GM04503 (cell line): ENCODE measurements at regions not wholly inside any gene's neighbourhood (a gene's known extent, or its start where the extent isn't known, plus 50 kb on each side); places are given as distances from the start of the nearest gene placed in this dataset.
"Not testable (repeated sequence)": the region's sequence is repeated elsewhere in the genome, so short reads cannot be mapped to it uniquely, and the experiment has no call there.

Experiments used
- DNase-seq: peaks from one replicate; pipeline ENCODE4 v3.0.0-alpha.2; 2012; ENCODE audit warnings: low read depth

DNA sequence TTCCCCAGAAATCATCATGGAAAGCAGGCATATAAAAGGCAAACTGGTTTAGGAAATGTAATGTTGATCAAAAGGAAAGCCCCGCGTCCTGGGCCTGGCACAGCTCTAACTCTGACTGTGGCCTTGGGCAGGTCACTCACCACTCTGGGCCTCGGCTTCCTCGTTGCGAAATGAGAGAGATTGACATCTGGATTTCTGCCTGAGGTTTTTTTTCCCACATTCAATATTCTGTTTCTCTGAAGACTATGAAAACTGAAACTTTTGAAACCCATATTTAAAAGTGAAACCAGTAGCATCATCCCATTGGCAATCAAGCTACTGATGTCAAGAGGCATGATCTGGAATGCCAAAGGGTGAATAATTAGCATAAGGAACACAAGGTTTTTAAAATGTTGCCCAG is 369.7 kb upstream of the NPVF start:
- DNase-seq = no peak

- DNase-seq = no peak
Measured at GRCh38 chr7:25598765-25599164, 370.5 kb upstream of the NPVF start.

GRCh38 chr7:25600262-25600920 is 372.1 kb upstream of the NPVF start:
- DNase-seq = no peak

- DNase-seq = not testable (repeated sequence)
Measured at GRCh38 chr7:25602730-25603426, 374.6 kb upstream of the NPVF start.

DNA sequence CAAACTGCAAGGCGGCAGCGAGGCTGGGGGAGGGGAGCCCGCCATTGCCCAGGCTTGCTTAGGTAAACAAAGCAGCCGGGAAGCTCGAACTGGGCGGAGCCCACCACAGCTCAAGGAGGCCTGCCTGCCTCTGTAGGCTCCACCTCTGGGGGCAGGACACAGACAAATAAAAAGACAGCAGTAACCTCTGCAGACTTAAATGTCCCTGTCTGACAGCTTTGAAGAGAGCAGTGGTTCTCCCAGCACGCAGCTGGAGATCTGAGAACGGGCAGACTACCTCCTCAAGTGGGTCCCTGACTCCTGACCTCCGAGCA is 375.1 kb upstream of the NPVF start:
- not testable (repeated sequence) for DNase-seq

DNA sequence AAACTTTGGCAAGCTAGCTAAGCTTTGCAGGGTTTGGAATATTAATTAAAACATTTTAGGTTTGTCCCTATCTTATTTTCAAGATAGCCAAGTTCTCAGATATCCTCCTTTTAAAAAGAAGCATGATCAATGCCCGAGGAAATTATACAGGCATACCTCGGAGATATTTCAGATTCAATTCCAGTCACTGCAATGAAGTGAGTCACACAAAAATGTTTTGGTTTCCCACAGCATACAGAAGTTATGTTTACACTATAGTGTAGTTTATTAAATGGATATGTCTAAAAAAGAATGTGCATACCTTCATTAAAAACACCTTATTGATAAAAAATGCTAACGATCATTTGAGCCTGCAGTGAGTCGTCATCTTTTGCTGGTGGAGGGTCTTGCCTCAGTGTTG is 382.9 kb upstream of the NPVF start:
- no peak for DNase-seq

DNA sequence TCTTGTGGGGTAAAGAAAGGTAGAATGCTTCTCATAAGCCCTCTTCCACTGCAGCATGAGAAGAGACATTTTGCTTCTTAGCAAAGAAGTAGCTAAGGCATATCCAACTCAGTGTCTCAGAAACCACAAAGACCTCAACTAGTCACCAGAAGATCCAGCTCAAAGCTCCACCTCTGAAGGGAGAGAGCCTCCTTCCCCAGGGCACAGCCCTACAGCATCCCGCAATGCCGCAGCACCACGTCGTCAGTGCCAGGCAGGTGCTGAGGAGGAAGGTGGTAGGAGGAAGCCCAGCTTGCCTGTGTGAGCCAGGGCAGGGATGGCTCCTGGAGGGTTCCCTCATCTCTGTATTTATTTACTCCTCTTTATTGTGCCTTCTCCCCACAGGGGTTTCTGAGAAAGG is 385.6 kb upstream of the NPVF start:
- DNase-seq = no peak

DNA sequence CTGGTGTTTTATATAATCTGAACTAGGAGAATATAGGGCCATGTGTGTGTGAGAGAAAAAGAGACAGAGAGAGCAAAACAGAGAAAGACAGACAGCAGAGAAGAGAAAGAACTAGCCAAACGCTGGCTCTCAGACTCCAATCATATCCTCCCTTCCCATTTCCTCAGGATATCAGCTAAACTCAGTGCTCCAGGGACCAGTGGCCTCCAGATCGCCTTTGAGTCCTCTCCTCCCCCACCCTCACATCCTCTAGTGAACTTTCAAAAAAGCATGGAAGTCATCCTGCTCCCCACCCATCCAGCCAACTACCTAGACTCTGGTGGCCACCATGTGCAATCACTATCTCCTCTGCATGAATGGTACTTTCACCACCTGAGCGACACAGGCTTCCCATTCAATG is 386.1 kb upstream of the NPVF start:
- DNase-seq = no peak

DNA sequence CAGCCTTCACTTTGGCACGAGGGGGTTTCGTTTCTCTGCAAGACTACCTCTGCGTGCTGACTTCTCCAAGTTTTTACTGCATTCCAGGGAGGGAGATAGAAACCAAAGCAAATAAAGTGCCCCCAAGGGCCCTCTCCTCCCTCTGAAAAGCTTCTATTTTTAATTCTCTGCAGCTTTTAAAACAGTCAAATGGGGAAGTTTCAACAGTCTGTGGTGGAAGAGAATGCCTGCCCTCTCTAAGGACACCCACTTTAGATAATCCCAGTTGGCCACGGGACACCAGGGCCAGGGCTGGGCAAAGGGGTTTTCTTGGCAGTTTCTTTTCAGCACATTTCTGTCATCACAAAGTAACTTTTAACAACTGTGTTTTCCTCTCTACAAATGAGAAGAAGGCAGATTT is 386.7 kb upstream of the NPVF start:
- no peak for DNase-seq

DNA sequence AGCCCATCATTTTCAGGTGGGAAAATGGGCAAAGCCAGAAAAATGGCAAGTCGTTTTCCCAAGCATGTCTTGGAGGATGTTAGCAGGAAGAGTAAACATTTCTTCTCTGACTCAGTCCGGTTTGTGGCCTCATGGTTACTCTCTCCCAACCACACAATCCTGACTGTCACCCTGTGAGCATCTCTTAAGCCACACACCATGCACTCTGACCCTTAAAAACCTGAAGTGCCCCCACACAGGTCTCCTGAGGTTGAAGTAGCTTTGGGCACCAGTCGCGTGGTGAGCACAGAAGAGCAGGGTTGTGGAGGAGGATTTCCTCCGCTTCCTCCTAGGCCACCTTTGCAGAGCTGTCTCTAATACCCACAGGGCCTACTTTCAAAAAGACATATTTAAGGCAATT is 387.3 kb upstream of the NPVF start:
- DNase-seq = no peak

GRCh38 chr7:25617214-25617613 is 388.9 kb upstream of the NPVF start:
- DNase-seq = no peak

DNA sequence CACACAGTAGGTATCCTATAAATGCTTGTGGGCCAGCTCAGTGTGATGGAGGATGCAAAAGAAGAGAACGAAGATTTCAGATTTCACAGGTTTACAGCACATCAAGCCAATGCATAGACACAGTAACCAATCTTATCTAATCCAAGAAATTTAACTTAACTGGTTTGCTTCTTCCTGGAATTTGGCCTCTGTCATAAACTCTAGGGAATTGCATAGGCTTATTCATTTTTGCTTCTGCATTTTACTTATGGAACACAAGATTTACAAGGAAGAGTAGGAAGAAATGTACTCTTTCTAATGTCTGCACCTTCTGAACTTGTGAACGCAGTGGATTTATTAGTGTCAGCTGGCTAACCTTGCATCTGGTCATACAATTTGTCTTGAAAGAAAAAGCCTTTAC is 389.4 kb upstream of the NPVF start:
- DNase-seq = no peak

- no peak for DNase-seq
Measured at GRCh38 chr7:25619381-25619780, 391.1 kb upstream of the NPVF start.

DNA sequence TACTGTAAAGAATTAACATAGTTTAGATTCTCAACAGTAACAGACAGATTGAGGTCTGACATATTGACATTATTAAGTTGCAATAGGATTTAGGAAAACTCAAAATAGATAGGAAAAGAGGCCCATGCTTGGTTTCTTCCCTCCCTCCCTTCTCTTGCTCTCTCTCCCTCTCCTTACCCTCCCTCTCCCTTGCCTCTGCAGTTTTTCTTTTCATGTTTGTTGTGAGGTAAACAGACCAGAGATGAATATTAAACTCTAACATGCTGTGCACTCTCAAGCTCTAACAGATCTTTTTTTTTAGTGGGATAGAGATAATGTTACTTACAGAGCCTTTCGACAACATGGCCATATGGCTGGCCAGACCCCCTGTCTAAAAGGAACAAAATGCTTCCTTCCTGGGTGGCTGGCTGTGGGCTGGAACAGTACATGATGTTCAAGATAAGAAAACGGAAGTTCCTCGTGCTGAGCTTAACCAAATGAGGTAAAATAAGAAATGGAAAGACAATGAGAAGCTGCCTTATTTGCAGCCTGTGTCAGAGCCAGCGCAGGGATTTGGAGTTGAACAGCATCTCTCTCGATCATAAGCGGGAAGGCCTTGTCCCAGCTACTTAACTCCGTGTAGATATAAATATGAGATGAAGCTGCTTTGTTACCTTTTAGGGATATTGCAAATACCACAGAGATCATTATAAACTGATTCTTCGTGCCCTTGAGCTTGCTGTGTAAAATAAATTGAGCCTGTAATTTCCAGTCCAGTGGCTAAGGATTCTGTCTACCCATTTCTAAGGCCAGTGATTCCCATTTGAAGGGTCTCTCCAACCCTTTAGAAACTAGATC is 391.9 kb upstream of the NPVF start:
- DNase-seq = no peak

GRCh38 chr7:25621993-25622392 is 393.7 kb upstream of the NPVF start:
- DNase-seq = no peak

DNA sequence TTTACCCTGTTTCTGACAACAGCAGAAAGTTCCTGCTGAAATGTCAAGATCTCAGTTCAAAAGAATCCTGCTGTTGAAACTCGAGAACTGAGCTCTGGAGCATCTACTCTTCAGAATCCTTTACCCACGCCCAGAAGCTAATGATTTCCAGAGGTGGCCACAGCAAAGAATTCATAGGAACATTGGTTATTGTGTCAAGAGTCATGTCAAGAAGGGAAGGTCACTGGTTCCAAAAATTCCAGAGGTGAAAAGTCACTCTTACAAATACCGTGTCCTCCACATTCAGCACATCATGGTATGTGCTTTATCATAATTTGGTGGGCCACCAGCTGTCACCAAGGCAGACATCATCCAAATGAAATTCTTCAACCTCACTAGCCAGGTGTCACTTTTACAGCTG is 394.4 kb upstream of the NPVF start:
- DNase-seq = no peak

- DNase-seq = no peak
Measured at GRCh38 chr7:25624051-25624450, 395.8 kb upstream of the NPVF start.

GRCh38 chr7:25624833-25625232 is 396.5 kb upstream of the NPVF start:
- DNase-seq = no peak

- no peak for DNase-seq
Measured at GRCh38 chr7:25625306-25625992, 397.2 kb upstream of the NPVF start.

DNA sequence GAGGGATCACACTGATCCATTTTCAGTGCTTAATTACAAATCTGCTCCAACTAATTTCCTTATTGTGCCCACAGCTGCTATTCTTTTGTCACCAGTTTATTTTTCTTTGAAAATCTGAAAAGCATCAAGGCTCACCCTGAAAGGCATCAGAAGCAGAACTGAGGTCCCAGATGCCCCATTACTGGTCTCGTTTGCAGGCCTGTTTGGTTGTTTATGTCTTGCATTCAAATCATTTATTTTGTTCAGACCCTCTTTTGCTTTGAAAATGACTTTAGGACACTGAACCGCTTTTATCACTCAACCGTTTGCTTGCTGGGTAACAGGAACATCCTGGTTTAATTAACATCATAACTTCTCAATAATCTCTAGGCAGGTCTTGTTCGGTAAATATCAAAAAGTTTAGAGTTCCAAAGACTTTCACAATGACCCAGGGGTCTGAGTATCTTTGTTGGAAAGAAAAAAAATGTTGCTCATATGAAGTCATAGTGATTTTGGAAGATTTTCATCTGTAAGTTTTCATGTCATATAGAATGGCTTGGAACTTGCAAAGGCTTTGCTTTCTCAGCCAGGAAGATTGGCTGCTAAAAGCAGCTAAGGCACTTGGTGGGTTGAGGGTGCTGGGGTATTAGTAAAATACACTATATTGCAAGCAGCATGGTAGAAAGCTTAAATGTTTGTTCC is 398.3 kb upstream of the NPVF start:
- no peak for DNase-seq

- no peak for DNase-seq
Measured at GRCh38 chr7:25628446-25628845, 400.2 kb upstream of the NPVF start.

DNA sequence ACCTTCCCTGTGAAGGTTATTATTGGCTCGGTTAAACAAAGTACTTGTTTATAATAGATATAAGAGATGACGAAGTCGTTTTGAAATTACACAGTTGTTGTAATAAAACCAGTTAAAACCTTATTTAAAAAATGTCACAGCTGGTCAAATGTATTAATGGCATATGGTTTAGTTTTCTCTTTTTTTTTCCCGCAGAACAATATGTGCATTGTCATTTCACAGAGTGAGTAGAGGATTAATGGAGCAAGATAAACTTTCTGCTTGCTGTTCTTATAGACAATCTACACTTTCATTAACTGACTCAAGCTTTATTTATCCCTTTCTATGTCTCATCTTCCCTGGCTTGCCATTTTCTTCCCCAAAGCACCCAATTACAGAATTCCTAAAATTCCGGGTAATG is 404.3 kb upstream of the NPVF start:
- DNase-seq = no peak
